HepG2 (cell line): ENCODE measurements at regions not wholly inside any gene's neighbourhood (a gene's known extent, or its start where the extent isn't known, plus 50 kb on each side); places are given as distances from the start of the nearest gene placed in this dataset.

ENCODE experiments used
- ATF7 ChIP-seq, 2 experiments: fragments of 450-650 bp in 1 of 2; sonication (generic) in 1 of 2; formaldehyde crosslinking in 1 of 2; IDR thresholded peaks; 2 replicates each; pipeline versions ENCODE4 v1.4.0 to v1.6.1; 2016 to 2020; ENCODE audit warnings: antibody characterized with exemption in 1 of 2, mild to moderate bottlenecking in 1 of 2, missing genetic modification reagents in 1 of 2
- CTCF ChIP-seq: sonication (generic); formaldehyde crosslinking; IDR thresholded peaks from 2 replicates; pipeline ENCODE4 v1.5.0; 2020; ENCODE audit warnings: mild to moderate bottlenecking, missing genetic modification reagents, moderate library complexity
- EZH2 ChIP-seq: conservative IDR thresholded peaks from 2 replicates; pipeline ENCODE4 v1.6.1; 2012; ENCODE audit warnings: mild to moderate bottlenecking, low read depth, low read length, moderate library complexity
- GABPB1 ChIP-seq: IDR thresholded peaks from 2 replicates; pipeline ENCODE4 v1.6.1; 2016; ENCODE audit warnings: mild to moderate bottlenecking, missing genetic modification reagents, moderate library complexity, missing compliant biosample characterization
- KLF6 ChIP-seq: IDR thresholded peaks from 2 replicates; pipeline ENCODE4 v1.8.0; 2016; ENCODE audit warnings: missing biosample characterization, missing genetic modification reagents
- MAX ChIP-seq: IDR thresholded peaks from 2 replicates; pipeline ENCODE4 v1.6.1; 2012; ENCODE audit warnings: inconsistent platforms
- MXI1 ChIP-seq: IDR thresholded peaks from 3 replicates; pipeline ENCODE4 v1.6.1; 2012; ENCODE audit warnings: low read depth, low read length, inconsistent platforms, borderline replicate concordance
- PHF8 ChIP-seq: sonication (generic); formaldehyde crosslinking; IDR thresholded peaks from 2 replicates; pipeline ENCODE4 v1.5.0; 2020; ENCODE audit warnings: missing genetic modification reagents
- USF2 ChIP-seq, 2 experiments: sonication (generic) in 1 of 2; formaldehyde crosslinking in 1 of 2; IDR thresholded peaks; 2 replicates each; pipeline versions ENCODE4 v1.5.1 to v1.6.1; 2011 to 2020; ENCODE audit warnings: borderline replicate concordance in 1 of 2, low read depth in 1 of 2, low read length in 1 of 2, mild to moderate bottlenecking in 1 of 2, missing genetic modification reagents in 1 of 2, moderate library complexity in 1 of 2
- ZBTB8A ChIP-seq: sonication (generic); formaldehyde crosslinking; IDR thresholded peaks from 2 replicates; pipeline ENCODE4 v1.4.0; 2020; ENCODE audit warnings: mild to moderate bottlenecking, low read depth, missing genetic modification reagents, borderline replicate concordance
- ZNF691 ChIP-seq: sonication (generic); formaldehyde crosslinking; IDR thresholded peaks from 2 replicates; pipeline ENCODE4 v1.4.0; 2020; ENCODE audit warnings: missing genetic modification reagents, low read depth, mild to moderate bottlenecking, borderline replicate concordance

GRCh38 chr10:44217274-44217820 lies 167.6 kb downstream of the CXCL12 start:
- TF ChIP-seq CTCF (CRISPR knock-in tag) (no peak), MAX (no peak), ATF7 (IDR thresholded peaks at IDR 0.05) (no peak), ATF7 (CRISPR knock-in tag; IDR thresholded peaks at IDR 0.05) (no peak), USF2 (IDR thresholded peaks at IDR 0.05; ENCODE audit: low read depth, low read length) (no peak), USF2 (CRISPR knock-in tag; IDR thresholded peaks at IDR 0.05; ENCODE audit: borderline replicate concordance) (no peak), KLF6 (CRISPR knock-in tag) (no peak), GABPB1 (CRISPR knock-in tag) (no peak), ZBTB8A (CRISPR knock-in tag) (no peak), EZH2 (no peak), MXI1 (no peak), PHF8 (CRISPR knock-in tag) (no peak), ZNF691 (CRISPR knock-in tag) (no peak)
